WTC11 (cell line): ENCODE measurements at regions not wholly inside any gene's neighbourhood (a gene's known extent, or its start where the extent isn't known, plus 50 kb on each side); places are given as distances from the start of the nearest gene placed in this dataset.

ENCODE experiments used
- ATAC-seq: fragments of 200-7000 bp; cut with Tn5 transposase; 2 replicates; pipeline ENCODE4 v1.10.0; 2021; ENCODE audit warnings: mild to moderate bottlenecking, moderate library complexity
- CTCF ChIA-PET: fragments of 300-600 bp; sonication (Branson Sonifier 250); formaldehyde crosslinking; loops from one replicate; lab custom pipeline; 2021; ENCODE audit warnings: antibody characterized with exemption; lab: Charles Lee
- POLR2A ChIA-PET: fragments of 350-600 bp; sonication (Branson Sonifier 250); formaldehyde crosslinking; loops from one replicate; lab custom pipeline; 2021; ENCODE audit warnings: antibody characterized with exemption; lab: Charles Lee
- DNase-seq: peaks from one replicate; pipeline ENCODE4 v3.0.0; 2021; ENCODE audit warnings: low spot score
- H3K27ac Mint-ChIP-seq: 2 replicates; pipeline ENCODE4 v1.8.0; 2021; ENCODE audit warnings: mixed read lengths
- H3K27me3 Mint-ChIP-seq: 2 replicates; pipeline ENCODE4 v1.8.0; 2021; ENCODE audit warnings: low read depth, mild to moderate bottlenecking, moderate library complexity, mixed read lengths
- H3K36me3 Mint-ChIP-seq: 2 replicates; pipeline ENCODE4 v1.8.0; 2021; ENCODE audit warnings: mixed read lengths
- H3K4me1 Mint-ChIP-seq: 2 replicates; pipeline ENCODE4 v1.8.0; 2022; ENCODE audit warnings: mixed read lengths
- H3K4me3 Mint-ChIP-seq: 2 replicates; pipeline ENCODE4 v1.8.0; 2021; ENCODE audit warnings: mild to moderate bottlenecking, moderate library complexity, mixed read lengths
- H3K9me3 Mint-ChIP-seq: 2 replicates; pipeline ENCODE4 v1.8.0; 2021; ENCODE audit warnings: mixed read lengths
- CREM ChIP-seq: sonication (generic); formaldehyde crosslinking; IDR thresholded peaks from 2 replicates; pipeline ENCODE4 v1.8.1; 2022; ENCODE audit warnings: mild to moderate bottlenecking, missing genetic modification reagents, moderate library complexity
- E2F5 ChIP-seq: sonication (generic); formaldehyde crosslinking; IDR thresholded peaks from 2 replicates; pipeline ENCODE4 v1.8.1; 2022; ENCODE audit warnings: mild to moderate bottlenecking, moderate library complexity, missing genetic modification reagents
- EMX1 ChIP-seq: fragments of 250-450 bp; sonication (Bioruptor Pico); IDR thresholded peaks from 2 replicates; pipeline ENCODE4 v1.8.0; 2021; ENCODE audit warnings: mild to moderate bottlenecking
- ESRRA ChIP-seq: sonication (generic); formaldehyde crosslinking; IDR thresholded peaks from 2 replicates; pipeline ENCODE4 v1.8.1; 2022; ENCODE audit warnings: mild to moderate bottlenecking, missing genetic modification reagents, borderline replicate concordance
- FOXJ3 ChIP-seq: sonication (generic); formaldehyde crosslinking; IDR thresholded peaks from 2 replicates; pipeline ENCODE4 v1.9.0; 2021; ENCODE audit warnings: missing genetic modification reagents, mild to moderate bottlenecking, borderline replicate concordance
- HMGA2 ChIP-seq: fragments of 250-450 bp; sonication (Bioruptor Pico); IDR thresholded peaks from 2 replicates; pipeline ENCODE4 v1.4.0; 2021; ENCODE audit warnings: mild to moderate bottlenecking, moderate library complexity
- IRF2 ChIP-seq: sonication (generic); formaldehyde crosslinking; IDR thresholded peaks from 2 replicates; pipeline ENCODE4 v1.8.0; 2022; ENCODE audit warnings: low read depth, missing genetic modification reagents, borderline replicate concordance
- NFATC4 ChIP-seq: fragments of 250-450 bp; sonication (Bioruptor Pico); IDR thresholded peaks from 2 replicates; pipeline ENCODE4 v1.9.0; 2021; ENCODE audit warnings: mild to moderate bottlenecking
- OVOL2 ChIP-seq: fragments of 250-450 bp; sonication (Bioruptor Pico); IDR thresholded peaks from 2 replicates; pipeline ENCODE4 v1.9.0; 2021; ENCODE audit warnings: mild to moderate bottlenecking, borderline replicate concordance
- SMAD4 ChIP-seq: sonication (generic); formaldehyde crosslinking; IDR thresholded peaks from 2 replicates; pipeline ENCODE4 v1.8.0; 2022; ENCODE audit warnings: mild to moderate bottlenecking, missing genetic modification reagents
- SP1 ChIP-seq: sonication (generic); formaldehyde crosslinking; conservative IDR thresholded peaks from 2 replicates; pipeline ENCODE4 v1.8.1; 2022; ENCODE audit warnings: missing genetic modification reagents
- USF2 ChIP-seq: sonication (generic); formaldehyde crosslinking; IDR thresholded peaks from 2 replicates; pipeline ENCODE4 v1.8.1; 2023; ENCODE audit warnings: mild to moderate bottlenecking, missing genetic modification reagents, moderate library complexity
- ZBTB21 ChIP-seq: sonication (generic); formaldehyde crosslinking; IDR thresholded peaks from 2 replicates; pipeline ENCODE4 v1.8.1; 2023; ENCODE audit warnings: mild to moderate bottlenecking, missing genetic modification reagents, borderline replicate concordance
- ZNF219 ChIP-seq: sonication (generic); formaldehyde crosslinking; IDR thresholded peaks from 2 replicates; pipeline ENCODE4 v1.8.0; 2023; ENCODE audit warnings: missing genetic modification reagents, mild to moderate bottlenecking, borderline replicate concordance
- ZNF396 ChIP-seq: fragments of 250-450 bp; sonication (Bioruptor Pico); IDR thresholded peaks from 2 replicates; pipeline ENCODE4 v1.8.0; 2021; ENCODE audit warnings: mild to moderate bottlenecking, moderate library complexity, borderline replicate concordance
- ZNF423 ChIP-seq: fragments of 250-450 bp; sonication (Bioruptor Pico); IDR thresholded peaks from 2 replicates; pipeline ENCODE4 v2.1.2; 2022; ENCODE audit warnings: mild to moderate bottlenecking, moderate library complexity
- TF ChIP-seq, protein P1 (sequence below): fragments of 250-450 bp; sonication (Bioruptor Pico); IDR thresholded peaks from 2 replicates; pipeline ENCODE4 v2.1.2; 2022; ENCODE audit warnings: mild to moderate bottlenecking, moderate library complexity
- TF ChIP-seq, protein P2 (sequence below): sonication (generic); formaldehyde crosslinking; IDR thresholded peaks from 2 replicates; pipeline ENCODE4 v1.8.0; 2022; ENCODE audit warnings: mild to moderate bottlenecking, missing genetic modification reagents
- TF ChIP-seq, protein P3 (sequence below): sonication (generic); formaldehyde crosslinking; IDR thresholded peaks from 2 replicates; pipeline ENCODE4 v1.8.1; 2023; ENCODE audit warnings: mild to moderate bottlenecking, missing genetic modification reagents, borderline replicate concordance
- TF ChIP-seq, protein P4 (sequence below): sonication (generic); formaldehyde crosslinking; IDR thresholded peaks from 2 replicates; pipeline ENCODE4 v1.8.1; 2023; ENCODE audit warnings: mild to moderate bottlenecking, moderate library complexity, missing genetic modification reagents
- TF ChIP-seq, protein P5 (sequence below): sonication (generic); formaldehyde crosslinking; IDR thresholded peaks from 2 replicates; pipeline ENCODE4 v1.8.0; 2023; ENCODE audit warnings: missing genetic modification reagents

GRCh38 chr2:234326694-234327093 is 170.2 kb downstream of the ARL4C start:
- no peaks in the 10 kb centered on the region for H3K36me3 Mint-ChIP-seq
- CTCF ChIA-PET = no interaction called here

DNA sequence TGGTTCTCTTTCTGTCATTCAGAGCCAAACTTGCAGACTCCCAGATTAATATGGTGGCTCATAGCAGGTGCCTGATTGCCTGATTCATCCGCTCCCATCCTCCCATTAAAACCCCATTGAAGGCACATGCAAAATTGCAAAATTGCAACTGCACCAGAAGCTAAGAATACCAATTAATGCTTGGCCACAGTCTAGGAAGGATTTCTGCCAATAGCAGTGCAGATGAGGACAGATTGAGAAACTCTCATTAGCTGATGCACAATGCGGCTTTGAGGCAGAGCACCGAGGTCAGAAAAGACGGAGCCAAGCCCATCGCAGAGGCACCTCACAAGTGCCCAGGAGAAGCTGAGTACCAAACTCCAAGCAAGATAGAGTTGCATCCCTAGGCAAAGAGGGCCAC is 172.8 kb downstream of the ARL4C start:
- Mint-ChIP-seq H3K27ac (no peak overlapping the region), H3K4me3 (no peak overlapping the region), H3K9me3 (0 out of 2 replicates have a peak, but pooled peaks cover 3% of the 10 kb centered on the region), H3K36me3 (no peaks in the 10 kb centered on the region), H3K4me1 (no peaks in the 10 kb centered on the region), H3K27me3 (no peaks in the 10 kb centered on the region)
- CTCF ChIA-PET = no interaction called here
- no peak for DNase-seq
- ATAC-seq = no peak
- POLR2A ChIA-PET = no interaction called here
- no peak for TF ChIP-seq ZNF423 (CRISPR knock-in tag)
- TF ChIP-seq NFATC4 (CRISPR knock-in tag) = no peak
- no peak for TF ChIP-seq OVOL2 (CRISPR knock-in tag)
- TF ChIP-seq EMX1 (CRISPR knock-in tag) = no peak
- TF ChIP-seq, protein P1, sequence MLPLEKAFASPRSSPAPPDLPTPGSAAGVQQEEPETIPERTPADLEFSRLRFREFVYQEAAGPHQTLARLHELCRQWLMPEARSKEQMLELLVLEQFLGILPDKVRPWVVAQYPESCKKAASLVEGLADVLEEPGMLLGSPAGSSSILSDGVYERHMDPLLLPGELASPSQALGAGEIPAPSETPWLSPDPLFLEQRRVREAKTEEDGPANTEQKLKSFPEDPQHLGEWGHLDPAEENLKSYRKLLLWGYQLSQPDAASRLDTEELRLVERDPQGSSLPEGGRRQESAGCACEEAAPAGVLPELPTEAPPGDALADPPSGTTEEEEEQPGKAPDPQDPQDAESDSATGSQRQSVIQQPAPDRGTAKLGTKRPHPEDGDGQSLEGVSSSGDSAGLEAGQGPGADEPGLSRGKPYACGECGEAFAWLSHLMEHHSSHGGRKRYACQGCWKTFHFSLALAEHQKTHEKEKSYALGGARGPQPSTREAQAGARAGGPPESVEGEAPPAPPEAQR = no peak
- TF ChIP-seq, protein P2, sequence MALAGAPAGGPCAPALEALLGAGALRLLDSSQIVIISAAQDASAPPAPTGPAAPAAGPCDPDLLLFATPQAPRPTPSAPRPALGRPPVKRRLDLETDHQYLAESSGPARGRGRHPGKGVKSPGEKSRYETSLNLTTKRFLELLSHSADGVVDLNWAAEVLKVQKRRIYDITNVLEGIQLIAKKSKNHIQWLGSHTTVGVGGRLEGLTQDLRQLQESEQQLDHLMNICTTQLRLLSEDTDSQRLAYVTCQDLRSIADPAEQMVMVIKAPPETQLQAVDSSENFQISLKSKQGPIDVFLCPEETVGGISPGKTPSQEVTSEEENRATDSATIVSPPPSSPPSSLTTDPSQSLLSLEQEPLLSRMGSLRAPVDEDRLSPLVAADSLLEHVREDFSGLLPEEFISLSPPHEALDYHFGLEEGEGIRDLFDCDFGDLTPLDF (CRISPR knock-in tag) = no peak

More at GRCh38 chr2:234326694-234327093, 170.2 kb downstream of the ARL4C start:
- TF ChIP-seq, protein P3, sequence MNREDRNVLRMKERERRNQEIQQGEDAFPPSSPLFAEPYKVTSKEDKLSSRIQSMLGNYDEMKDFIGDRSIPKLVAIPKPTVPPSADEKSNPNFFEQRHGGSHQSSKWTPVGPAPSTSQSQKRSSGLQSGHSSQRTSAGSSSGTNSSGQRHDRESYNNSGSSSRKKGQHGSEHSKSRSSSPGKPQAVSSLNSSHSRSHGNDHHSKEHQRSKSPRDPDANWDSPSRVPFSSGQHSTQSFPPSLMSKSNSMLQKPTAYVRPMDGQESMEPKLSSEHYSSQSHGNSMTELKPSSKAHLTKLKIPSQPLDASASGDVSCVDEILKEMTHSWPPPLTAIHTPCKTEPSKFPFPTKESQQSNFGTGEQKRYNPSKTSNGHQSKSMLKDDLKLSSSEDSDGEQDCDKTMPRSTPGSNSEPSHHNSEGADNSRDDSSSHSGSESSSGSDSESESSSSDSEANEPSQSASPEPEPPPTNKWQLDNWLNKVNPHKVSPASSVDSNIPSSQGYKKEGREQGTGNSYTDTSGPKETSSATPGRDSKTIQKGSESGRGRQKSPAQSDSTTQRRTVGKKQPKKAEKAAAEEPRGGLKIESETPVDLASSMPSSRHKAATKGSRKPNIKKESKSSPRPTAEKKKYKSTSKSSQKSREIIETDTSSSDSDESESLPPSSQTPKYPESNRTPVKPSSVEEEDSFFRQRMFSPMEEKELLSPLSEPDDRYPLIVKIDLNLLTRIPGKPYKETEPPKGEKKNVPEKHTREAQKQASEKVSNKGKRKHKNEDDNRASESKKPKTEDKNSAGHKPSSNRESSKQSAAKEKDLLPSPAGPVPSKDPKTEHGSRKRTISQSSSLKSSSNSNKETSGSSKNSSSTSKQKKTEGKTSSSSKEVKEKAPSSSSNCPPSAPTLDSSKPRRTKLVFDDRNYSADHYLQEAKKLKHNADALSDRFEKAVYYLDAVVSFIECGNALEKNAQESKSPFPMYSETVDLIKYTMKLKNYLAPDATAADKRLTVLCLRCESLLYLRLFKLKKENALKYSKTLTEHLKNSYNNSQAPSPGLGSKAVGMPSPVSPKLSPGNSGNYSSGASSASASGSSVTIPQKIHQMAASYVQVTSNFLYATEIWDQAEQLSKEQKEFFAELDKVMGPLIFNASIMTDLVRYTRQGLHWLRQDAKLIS (CRISPR knock-in tag) = no peak
- TF ChIP-seq ESRRA (no peak), SP1 (CRISPR knock-in tag) (no peak)
- no peak for ATAC-seq
- POLR2A ChIA-PET = no interaction called here
- H3K4me3 Mint-ChIP-seq = no peak overlapping the region
- H3K4me1 Mint-ChIP-seq = no peaks in the 10 kb centered on the region
- no peaks in the 10 kb centered on the region for H3K27me3 Mint-ChIP-seq
- no peak overlapping the region for H3K27ac Mint-ChIP-seq
- no peak for DNase-seq
- no peaks in the 10 kb centered on the region for H3K9me3 Mint-ChIP-seq

DNA sequence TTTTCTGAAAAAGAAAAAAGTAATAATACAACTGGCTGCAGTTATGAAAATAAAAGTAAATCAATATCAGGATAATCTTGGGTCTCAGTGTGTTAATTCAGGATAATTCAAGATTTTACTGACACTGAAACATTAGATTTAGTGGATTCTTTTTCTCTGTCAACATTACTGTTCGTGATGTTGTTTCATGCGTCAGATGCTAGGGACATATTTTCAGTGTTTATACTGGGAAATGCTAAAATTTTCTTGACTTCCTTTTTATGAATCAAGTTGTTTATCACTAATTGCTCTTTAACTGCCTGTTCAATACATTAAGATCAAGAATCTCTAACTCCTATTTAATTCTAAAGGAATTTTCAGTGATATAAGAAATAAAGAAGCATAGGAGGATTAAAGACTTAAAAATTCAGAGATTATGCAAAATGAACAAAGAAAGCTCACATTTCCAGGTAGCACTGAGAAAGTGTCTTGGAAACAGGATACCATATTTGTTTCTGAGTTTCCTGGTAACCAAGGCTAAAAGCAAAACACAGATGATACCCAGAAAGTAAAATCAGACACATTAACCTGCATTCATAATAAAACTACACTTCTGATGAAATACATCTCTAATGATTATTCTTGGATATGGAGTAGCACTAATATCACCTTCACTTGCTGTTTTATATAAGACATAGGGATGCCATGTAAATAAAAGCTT is 174.0 kb downstream of the ARL4C start:
- ChIA-PET POLR2A (interaction anchor here (0.5 to 0.6 kb wide), 2 partner anchors 70 to 489 kb away, joined by 3 read pairs; no protein-coding TSS in a partner anchor), CTCF (no interaction called here)
- 0 out of 2 replicates have a peak, but pooled peaks cover 3% of the 10 kb centered on the region for H3K9me3 Mint-ChIP-seq
- no peaks in the 10 kb centered on the region for H3K4me1 Mint-ChIP-seq
- no peak overlapping the region for H3K27ac Mint-ChIP-seq
- DNase-seq (no peak), ATAC-seq (no peak)
- H3K4me3 Mint-ChIP-seq = no peak overlapping the region
- H3K36me3 Mint-ChIP-seq = no peaks in the 10 kb centered on the region
- no peaks in the 10 kb centered on the region; the same call in 1 of the 2 replicates for H3K27me3 Mint-ChIP-seq
- no peak for TF ChIP-seq USF2
- TF ChIP-seq CREM (CRISPR knock-in tag) = no peak
- TF ChIP-seq ESRRA = no peak
- TF ChIP-seq EMX1 (CRISPR knock-in tag) = no peak
- no peak for TF ChIP-seq ZNF219 (CRISPR knock-in tag)
- no peak for TF ChIP-seq ZNF396
- TF ChIP-seq FOXJ3 (CRISPR knock-in tag) = no peak
- TF ChIP-seq HMGA2 = no peak
- TF ChIP-seq, protein P4, sequence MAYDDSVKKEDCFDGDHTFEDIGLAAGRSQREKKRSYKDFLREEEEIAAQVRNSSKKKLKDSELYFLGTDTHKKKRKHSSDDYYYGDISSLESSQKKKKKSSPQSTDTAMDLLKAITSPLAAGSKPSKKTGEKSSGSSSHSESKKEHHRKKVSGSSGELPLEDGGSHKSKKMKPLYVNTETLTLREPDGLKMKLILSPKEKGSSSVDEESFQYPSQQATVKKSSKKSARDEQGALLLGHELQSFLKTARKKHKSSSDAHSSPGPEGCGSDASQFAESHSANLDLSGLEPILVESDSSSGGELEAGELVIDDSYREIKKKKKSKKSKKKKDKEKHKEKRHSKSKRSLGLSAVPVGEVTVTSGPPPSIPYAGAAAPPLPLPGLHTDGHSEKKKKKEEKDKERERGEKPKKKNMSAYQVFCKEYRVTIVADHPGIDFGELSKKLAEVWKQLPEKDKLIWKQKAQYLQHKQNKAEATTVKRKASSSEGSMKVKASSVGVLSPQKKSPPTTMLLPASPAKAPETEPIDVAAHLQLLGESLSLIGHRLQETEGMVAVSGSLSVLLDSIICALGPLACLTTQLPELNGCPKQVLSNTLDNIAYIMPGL (CRISPR knock-in tag) = no peak
- no peak for TF ChIP-seq SMAD4 (CRISPR knock-in tag)
- no peak for TF ChIP-seq ZBTB21 (CRISPR knock-in tag)
- no peak for TF ChIP-seq E2F5 (CRISPR knock-in tag)
- TF ChIP-seq, protein P5, sequence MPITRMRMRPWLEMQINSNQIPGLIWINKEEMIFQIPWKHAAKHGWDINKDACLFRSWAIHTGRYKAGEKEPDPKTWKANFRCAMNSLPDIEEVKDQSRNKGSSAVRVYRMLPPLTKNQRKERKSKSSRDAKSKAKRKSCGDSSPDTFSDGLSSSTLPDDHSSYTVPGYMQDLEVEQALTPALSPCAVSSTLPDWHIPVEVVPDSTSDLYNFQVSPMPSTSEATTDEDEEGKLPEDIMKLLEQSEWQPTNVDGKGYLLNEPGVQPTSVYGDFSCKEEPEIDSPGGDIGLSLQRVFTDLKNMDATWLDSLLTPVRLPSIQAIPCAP (CRISPR knock-in tag) = no peak
- TF ChIP-seq IRF2 = no peak
